22Rv1 (cell line): ENCODE measurements at regions not wholly inside any gene's neighbourhood (a gene's known extent, or its start where the extent isn't known, plus 50 kb on each side); places are given as distances from the start of the nearest gene placed in this dataset.

Experiments used
- ZFX ChIP-seq: fragments of 450-650 bp; IDR thresholded peaks from 2 replicates; pipeline ENCODE4 v1.6.1; 2017; ENCODE audit warnings: antibody characterized with exemption, borderline replicate concordance
- TF ChIP-seq, protein P1 (sequence below): fragments of 450-650 bp; IDR thresholded peaks from 2 replicates; pipeline ENCODE4 v1.5.1; 2017; ENCODE audit warnings: mild to moderate bottlenecking

GRCh38 chr14:51442513-51443175 is 202.6 kb downstream of the TMX1 start:
- TF ChIP-seq, protein P1, sequence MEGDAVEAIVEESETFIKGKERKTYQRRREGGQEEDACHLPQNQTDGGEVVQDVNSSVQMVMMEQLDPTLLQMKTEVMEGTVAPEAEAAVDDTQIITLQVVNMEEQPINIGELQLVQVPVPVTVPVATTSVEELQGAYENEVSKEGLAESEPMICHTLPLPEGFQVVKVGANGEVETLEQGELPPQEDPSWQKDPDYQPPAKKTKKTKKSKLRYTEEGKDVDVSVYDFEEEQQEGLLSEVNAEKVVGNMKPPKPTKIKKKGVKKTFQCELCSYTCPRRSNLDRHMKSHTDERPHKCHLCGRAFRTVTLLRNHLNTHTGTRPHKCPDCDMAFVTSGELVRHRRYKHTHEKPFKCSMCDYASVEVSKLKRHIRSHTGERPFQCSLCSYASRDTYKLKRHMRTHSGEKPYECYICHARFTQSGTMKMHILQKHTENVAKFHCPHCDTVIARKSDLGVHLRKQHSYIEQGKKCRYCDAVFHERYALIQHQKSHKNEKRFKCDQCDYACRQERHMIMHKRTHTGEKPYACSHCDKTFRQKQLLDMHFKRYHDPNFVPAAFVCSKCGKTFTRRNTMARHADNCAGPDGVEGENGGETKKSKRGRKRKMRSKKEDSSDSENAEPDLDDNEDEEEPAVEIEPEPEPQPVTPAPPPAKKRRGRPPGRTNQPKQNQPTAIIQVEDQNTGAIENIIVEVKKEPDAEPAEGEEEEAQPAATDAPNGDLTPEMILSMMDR, result no peak
- TF ChIP-seq ZFX, result no peak
